Esophagus squamous epithelium (tissue), 4 donors: ENCODE measurements at regions not wholly inside any gene's neighbourhood (a gene's known extent, or its start where the extent isn't known, plus 50 kb on each side); places are given as distances from the start of the nearest gene placed in this dataset.

Experiments
- POLR2A ChIP-seq, 4 donors: fragments of 450-650 bp; IDR thresholded peaks; one replicate each; pipeline ENCODE4 v1.6.1; 2017; ENCODE audit warnings: antibody characterized with exemption in 4 of 4, mild to moderate bottlenecking in 4 of 4, moderate library complexity in 3 of 4
- TF ChIP-seq, protein P1 (sequence below), 6 experiments: fragments of 450-650 bp in 4 of 6; fragments of 200-600 bp in 2 of 6; sonication (generic) in 2 of 6; IDR thresholded peaks; one replicate each; pipeline ENCODE4 v1.5.1; 2016 to 2019; ENCODE audit warnings: antibody characterized with exemption in 6 of 6, mild to moderate bottlenecking in 4 of 6, moderate library complexity in 4 of 6

DNA sequence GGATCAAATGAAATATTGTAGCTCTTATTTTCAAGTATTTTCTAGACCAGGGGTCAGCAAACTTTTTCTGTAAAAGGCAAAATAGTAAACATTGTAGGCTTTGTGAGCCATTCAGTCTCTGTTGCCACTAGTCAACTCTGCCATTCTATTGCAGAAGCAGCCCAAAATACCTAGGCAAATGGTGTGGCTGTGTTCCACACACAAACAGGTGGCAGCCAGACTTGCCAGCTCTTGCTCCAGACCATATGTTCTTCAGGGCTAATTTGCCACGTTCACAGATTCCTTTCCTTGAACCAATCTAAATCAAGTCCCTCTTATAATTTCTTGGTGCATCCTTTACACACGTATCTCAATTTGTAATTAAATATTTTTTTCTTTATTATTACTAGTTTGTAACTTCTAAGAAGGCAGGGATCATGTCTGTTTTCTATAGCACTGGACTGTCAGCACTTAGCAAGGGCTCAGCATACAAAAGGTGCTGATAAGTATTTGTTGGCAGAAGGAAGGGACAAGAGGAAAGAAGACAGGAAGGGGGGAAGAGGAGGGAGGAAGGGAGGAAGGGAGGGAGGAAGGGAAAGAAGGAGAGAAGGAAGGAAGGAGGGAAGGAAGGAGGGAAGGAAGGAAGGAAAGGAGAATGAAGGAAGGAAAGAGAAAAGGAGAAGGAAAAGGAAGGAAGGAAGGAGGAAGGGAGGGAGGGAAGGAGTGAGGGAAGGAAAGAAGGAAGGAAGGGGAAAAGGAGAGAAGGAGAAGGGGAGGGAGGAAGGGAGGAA, 106.5 kb upstream of the EDEM3 start:
- TF ChIP-seq, protein P1, sequence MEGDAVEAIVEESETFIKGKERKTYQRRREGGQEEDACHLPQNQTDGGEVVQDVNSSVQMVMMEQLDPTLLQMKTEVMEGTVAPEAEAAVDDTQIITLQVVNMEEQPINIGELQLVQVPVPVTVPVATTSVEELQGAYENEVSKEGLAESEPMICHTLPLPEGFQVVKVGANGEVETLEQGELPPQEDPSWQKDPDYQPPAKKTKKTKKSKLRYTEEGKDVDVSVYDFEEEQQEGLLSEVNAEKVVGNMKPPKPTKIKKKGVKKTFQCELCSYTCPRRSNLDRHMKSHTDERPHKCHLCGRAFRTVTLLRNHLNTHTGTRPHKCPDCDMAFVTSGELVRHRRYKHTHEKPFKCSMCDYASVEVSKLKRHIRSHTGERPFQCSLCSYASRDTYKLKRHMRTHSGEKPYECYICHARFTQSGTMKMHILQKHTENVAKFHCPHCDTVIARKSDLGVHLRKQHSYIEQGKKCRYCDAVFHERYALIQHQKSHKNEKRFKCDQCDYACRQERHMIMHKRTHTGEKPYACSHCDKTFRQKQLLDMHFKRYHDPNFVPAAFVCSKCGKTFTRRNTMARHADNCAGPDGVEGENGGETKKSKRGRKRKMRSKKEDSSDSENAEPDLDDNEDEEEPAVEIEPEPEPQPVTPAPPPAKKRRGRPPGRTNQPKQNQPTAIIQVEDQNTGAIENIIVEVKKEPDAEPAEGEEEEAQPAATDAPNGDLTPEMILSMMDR (IDR thresholded peaks at IDR 0.05): no peak
- no peak for TF ChIP-seq POLR2A (IDR thresholded peaks at IDR 0.05)
